HG03135 (cell line): ENCODE measurements at regions not wholly inside any gene's neighbourhood (a gene's known extent, or its start where the extent isn't known, plus 50 kb on each side); places are given as distances from the start of the nearest gene placed in this dataset.

ENCODE experiments used
- ATAC-seq: cut with Tn5 transposase; IDR thresholded peaks from one replicate; pipeline ENCODE4 v1.9.1; 2021; ENCODE audit warnings: mild to moderate bottlenecking, moderate library complexity; ENCODE audit not compliant: unreplicated experiment

DNA sequence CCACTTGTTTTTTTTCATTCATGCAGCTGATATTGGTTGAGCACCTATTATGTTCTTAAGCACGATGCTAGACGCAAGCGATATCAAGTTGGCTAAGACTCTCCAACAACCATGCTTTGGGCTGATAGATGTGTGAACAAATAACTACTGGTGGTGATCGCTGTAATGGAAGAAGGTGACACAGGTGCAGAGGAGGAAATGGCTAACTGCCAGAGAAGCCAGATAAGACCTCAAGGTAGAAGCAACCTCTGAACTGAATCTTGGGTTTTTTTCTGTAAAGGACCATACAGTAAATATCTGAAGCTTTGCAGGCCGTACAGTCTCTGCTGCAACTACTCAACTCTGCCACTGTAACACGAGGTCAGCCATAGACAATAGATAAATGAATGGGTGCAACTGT, 97.9 kb downstream of the C17orf67 start:
- ATAC-seq: no peak

DNA sequence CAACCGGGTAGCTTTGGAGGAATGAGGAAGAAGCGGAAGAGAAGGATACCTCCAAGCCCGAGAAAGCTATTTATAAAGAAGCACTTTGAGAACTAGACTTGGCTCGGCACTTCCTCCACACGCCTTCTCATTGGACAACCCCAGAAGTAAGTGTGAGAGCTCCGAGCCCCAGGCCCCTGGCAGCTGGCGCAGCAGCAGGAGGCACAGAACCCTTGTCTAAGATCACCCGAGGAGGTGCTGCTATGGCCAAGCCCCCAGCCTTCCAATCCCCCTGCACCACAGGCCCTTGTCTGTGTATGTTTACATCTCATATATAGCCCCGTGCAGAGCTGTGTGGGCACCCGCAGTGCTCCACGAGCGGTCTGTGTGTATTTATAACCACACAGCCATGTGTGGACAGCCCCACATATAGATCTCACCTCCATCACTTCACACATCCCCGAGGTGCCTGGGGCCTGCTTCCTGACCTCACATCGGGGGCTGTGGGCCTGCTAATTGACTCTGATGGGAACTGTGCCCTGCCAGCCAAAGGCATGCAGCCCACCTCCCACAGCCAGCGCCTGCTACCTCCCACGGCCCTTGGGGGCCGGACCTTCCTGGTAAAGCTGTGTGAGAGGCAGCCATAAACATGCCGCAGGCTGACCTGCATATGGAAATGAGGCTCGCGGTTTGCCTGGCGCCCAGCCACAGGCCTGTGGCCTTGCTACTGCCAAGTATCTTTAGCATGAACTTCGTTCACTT, 96.1 kb downstream of the C17orf67 start:
- ATAC-seq: no peak

- no peak for ATAC-seq
Observed at GRCh38 chr17:56739376-56739775, 94.3 kb downstream of the C17orf67 start.

- no peak for ATAC-seq
Observed at GRCh38 chr17:56739776-56740175, 93.9 kb downstream of the C17orf67 start.

DNA sequence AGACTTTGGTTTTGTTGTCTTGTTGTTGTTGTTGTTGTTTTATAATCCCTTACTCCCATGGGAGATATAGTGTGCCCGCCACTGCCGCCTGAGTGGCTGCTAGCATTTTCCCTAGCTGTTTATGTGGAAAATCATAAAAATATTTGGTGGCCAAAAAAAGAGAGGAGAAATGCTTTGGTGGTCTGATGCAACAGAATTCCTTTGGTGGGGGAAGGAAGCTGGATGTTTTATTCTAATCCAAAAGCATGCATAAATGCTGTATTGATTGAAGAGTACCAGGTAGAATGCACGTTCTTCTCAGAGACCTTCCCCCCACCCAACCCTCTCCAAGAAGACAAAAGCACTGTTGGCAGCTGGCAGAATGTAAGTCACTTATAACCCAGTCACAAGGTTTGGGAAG, 93.2 kb downstream of the C17orf67 start:
- ATAC-seq: no peak
